Brain pericyte (primary cell): ENCODE measurements at regions not wholly inside any gene's neighbourhood (a gene's known extent, or its start where the extent isn't known, plus 50 kb on each side); places are given as distances from the start of the nearest gene placed in this dataset.

Experiments
- DNase-seq: peaks from one replicate; pipeline ENCODE4 v3.0.0-alpha.2; 2012; ENCODE audit warnings: low read depth, low spot score

GRCh38 chr1:73654714-73655113 lies 543.3 kb downstream of the LRRIQ3 start:
- no peak for DNase-seq

GRCh38 chr1:73644198-73644597 lies 553.8 kb downstream of the LRRIQ3 start:
- DNase-seq: no peak

- no peak for DNase-seq
These were observed 558.5 kb downstream of the LRRIQ3 start for GRCh38 chr1:73639494-73639893.

GRCh38 chr1:73637264-73637663 lies 560.7 kb downstream of the LRRIQ3 start:
- DNase-seq: no peak

- DNase-seq: no peak
These were observed 563.0 kb downstream of the LRRIQ3 start for GRCh38 chr1:73635021-73635420.

- DNase-seq: no peak
These were observed 570.3 kb downstream of the LRRIQ3 start for GRCh38 chr1:73627723-73628122.

- DNase-seq: no peak
These were observed 571.6 kb downstream of the LRRIQ3 start for GRCh38 chr1:73626326-73626725.

- DNase-seq: no peak
These were observed 574.0 kb downstream of the LRRIQ3 start for GRCh38 chr1:73623946-73624345.

- no peak for DNase-seq
These were observed 580.8 kb downstream of the LRRIQ3 start for GRCh38 chr1:73617145-73617544.

GRCh38 chr1:73611681-73612080 lies 586.3 kb downstream of the LRRIQ3 start:
- DNase-seq: no peak

GRCh38 chr1:73604739-73605138 lies 593.2 kb downstream of the LRRIQ3 start:
- DNase-seq: no peak

GRCh38 chr1:73604211-73604610 lies 593.8 kb downstream of the LRRIQ3 start:
- DNase-seq: no peak

- no peak for DNase-seq
These were observed 604.2 kb downstream of the LRRIQ3 start for GRCh38 chr1:73593804-73594203.

GRCh38 chr1:73593364-73593763 lies 604.6 kb downstream of the LRRIQ3 start:
- no peak for DNase-seq

GRCh38 chr1:73587080-73587479 lies 610.9 kb downstream of the LRRIQ3 start:
- DNase-seq: no peak

- DNase-seq: no peak
These were observed 620.8 kb downstream of the LRRIQ3 start for GRCh38 chr1:73577206-73577605.

GRCh38 chr1:73576083-73576482 lies 621.9 kb downstream of the LRRIQ3 start:
- DNase-seq: no peak

GRCh38 chr1:73564294-73564693 lies 633.7 kb downstream of the LRRIQ3 start:
- no peak for DNase-seq

- DNase-seq: no peak
These were observed 641.7 kb downstream of the LRRIQ3 start for GRCh38 chr1:73556270-73556669.

- no peak for DNase-seq
These were observed 660.6 kb downstream of the LRRIQ3 start for GRCh38 chr1:73537400-73537799.

- no peak for DNase-seq
These were observed 680.3 kb downstream of the LRRIQ3 start for GRCh38 chr1:73517603-73518191.

GRCh38 chr1:73516451-73516850 lies 681.5 kb downstream of the LRRIQ3 start:
- no peak for DNase-seq

GRCh38 chr1:73511038-73511437 lies 686.9 kb downstream of the LRRIQ3 start:
- DNase-seq: no peak

GRCh38 chr1:73500154-73500553 lies 697.8 kb downstream of the LRRIQ3 start:
- no peak for DNase-seq
